HG02884 (cell line): ENCODE measurements at regions not wholly inside any gene's neighbourhood (a gene's known extent, or its start where the extent isn't known, plus 50 kb on each side); places are given as distances from the start of the nearest gene placed in this dataset.
"Not testable (repeated sequence)": the region's sequence is repeated elsewhere in the genome, so short reads cannot be mapped to it uniquely, and the experiment has no call there.

Source experiments
- ATAC-seq: cut with Tn5 transposase; IDR thresholded peaks from one replicate; pipeline ENCODE4 v1.9.1; 2021; ENCODE audit warnings: mild to moderate bottlenecking, moderate library complexity; ENCODE audit not compliant: unreplicated experiment

DNA sequence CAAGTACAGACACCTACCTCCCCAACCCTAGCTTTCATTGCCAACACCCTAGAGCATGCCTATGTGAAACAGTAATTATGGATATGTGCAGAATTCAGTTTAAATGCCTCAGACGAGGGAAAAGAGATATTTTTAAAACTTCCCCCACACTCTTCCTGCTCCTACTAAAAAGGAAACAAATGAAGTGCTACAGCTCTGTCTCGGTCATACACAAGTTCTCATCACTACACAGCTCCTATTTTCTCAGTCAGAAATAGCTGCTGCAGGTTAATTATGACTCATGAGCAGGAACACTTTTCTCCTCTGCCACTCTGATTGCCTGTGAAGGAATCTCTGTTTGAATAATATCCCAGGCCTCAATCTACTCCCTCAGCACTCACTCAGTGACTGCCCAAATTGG lies 703.6 kb upstream of the FLRT2 start:
- no peak for ATAC-seq

DNA sequence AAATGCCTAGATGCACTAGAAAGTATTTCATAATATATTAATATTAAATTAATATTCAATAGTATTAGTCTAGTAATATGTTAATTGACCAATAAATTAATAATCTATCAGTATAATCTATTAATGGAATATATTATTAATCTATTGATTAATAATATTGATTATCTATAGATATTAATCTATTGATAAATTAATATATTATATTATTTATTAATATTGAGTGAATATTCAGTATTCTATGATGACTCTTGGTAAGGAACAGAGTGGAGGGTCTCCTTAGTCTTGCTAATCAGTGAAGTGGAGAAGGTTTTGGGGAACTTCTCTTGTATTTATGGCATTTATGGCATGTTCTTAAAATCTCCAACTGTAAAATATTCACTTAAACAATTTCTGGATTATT lies 679.3 kb upstream of the FLRT2 start:
- ATAC-seq = no peak

DNA sequence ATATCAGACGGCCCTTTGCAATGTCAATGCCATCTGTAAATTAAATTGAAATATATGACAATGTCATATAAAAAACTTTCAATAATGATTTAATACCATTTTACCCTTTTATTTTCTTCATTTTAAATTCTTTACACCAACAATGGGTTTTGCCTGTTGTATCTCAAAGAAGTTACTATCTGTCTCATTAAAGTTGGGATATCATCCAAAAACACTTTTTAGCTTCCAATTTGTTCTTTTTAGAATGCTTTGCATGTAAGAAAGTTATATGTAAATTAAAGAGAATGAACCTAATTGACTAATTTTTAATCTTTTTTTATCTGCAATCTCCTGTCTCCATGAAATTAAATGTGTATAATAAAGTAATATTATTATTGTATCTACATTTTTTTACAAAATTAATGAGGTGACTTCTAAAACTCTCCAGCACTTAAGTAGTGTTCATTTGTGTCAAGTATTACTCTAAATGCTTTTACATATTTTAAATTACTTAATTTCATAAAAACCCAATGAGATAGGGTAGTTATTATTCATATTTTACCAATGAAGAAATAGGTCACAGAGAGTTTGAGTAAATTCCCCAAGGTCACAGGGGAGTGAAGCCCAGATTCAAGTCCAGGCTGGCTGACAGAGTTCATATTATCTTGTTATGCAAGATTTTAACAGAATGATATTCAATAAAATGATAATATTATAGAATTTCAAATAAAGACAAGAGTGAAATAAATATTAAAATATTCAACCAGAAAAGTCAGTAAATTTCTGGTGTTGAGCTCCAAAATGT lies 673.0 kb upstream of the FLRT2 start:
- ATAC-seq = no peak

DNA sequence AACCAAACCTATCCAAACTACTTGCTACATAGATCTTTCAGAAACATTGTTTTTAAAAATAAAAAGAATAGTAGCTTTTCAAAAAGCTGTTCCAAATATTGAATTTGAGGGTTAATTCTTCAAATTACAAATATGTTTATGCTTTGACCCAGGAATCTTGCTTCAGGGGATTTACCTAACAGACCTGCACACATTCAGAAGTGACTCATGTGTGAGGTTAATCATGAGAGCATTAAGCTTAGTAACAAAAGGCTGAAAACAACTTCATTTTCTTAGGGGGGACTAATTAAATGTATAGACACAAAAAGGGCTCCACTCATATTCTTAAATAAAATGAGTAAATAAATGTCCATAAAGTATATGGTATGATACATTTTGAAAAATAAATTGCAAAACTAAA lies 672.4 kb upstream of the FLRT2 start:
- ATAC-seq = no peak

DNA sequence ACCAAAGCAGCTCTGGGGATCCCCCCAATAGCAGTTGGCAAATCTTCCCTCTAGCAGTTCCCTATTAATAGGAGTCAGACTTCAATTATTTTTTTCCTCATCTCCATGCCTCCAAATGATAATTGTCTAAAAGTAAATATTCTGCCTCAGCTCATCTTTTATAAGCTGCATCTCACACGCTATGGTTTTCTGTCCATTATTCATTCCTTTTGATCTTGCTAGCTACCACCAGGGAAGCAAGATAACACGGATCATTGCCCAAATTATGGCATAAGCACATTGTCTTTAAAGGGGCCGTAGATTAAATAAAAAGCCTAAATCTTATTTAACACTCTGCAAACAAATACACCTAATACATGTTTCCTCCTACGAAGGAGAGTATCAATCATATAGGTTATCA lies 670.8 kb upstream of the FLRT2 start:
- ATAC-seq = no peak

DNA sequence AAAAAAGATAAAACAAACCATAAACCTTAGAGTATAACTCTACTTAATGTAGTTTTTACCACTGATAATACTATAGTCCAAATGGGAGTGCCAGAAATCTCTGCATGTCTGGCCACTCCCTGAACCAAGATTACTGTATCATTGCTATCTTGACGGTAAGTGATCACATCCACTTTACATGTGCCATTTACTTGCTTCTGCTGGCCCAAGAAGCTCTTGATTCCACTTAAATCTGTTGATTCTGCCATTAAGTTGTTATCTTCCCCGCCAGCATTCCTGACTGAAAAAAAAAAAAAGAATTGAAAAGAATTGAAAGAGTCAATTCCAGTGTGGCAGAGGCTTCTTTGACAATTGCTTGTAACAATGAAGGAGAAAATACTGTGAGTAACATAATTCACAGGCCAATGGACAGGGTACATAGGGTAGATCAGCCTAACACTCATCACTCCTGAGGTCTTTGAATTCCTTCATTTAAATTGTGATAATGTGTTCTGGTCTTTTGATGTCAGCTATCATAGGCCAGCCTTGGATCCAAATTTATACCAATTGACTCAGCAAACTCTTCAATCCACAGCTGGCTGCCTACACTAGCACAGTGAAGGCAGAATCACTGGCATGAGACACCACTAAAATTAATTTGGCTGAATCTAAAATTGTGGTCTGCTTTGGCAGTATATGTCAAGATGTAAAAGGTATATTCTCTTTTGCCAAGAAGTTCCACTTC lies 665.2 kb upstream of the FLRT2 start:
- ATAC-seq = no peak

DNA sequence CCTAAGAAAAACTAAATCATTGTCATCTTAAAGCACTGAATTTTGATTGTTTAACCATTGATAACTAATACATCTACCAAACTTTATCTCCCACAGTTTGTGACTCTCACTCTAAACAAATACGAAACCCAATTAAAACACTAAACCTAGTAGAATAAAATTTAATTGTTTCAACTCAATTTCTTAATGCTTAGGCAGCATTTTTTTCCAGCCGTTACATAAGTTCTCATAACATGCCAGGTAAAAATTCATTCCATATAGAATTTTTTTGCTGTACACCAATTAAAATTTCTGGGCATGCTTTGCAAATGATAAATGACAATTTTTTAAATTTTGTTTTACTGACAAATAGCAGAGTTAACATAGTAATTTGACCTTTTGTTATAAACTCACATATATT lies 658.2 kb upstream of the FLRT2 start:
- no peak for ATAC-seq

DNA sequence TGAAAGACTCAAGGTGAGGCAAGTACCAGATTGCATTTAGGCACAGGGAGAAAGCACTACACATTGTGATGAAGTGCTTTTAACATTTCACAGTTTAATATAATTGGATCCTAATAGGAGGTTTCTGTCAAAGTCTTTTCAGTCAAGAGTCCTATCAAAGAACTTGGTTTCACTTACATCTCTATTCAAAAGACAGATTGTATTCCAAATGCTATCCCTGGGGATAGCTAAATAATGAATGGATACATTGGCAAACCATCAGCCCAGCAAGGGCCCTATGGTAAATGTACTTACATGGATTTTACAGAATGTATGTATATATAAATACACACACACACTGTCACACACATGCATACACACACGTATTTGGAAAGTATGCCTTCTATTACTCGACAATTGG lies 655.5 kb upstream of the FLRT2 start:
- ATAC-seq = no peak

DNA sequence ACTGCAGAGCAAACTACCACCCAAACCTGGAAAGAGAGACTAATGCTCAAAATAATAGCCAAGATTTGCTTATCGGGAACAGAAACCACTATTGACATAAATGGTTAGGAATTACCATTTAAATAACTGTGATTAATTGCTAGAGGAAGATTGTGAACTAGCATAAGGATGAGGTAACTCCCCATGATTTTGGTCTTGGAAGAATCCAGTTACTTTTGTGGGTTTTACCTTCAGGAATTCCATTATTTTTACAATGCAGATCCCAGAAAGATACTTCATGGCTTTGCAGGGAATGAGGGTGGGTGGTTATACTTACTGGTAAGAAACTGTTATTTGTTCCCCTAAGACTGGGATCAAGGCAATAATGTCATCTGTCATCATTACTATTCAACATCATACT lies 652.9 kb upstream of the FLRT2 start:
- ATAC-seq = no peak

DNA sequence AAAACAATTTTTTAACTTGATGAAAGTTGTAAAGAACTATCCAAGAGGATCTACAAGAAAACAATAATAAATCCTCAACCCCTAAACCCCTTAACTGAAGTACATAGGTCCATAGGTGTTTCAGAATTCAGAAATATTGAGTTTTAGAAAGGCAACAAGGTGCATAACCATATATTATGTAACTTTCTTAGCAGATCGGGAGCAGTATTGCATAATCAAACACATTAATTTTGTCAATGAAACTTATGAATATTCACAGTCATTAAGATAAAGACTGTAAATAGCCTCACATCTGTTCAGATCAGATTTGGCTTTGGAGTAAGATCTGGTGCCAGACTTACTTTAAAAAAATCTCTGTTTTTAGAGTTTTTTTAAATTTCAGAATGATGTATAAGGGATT lies 647.1 kb upstream of the FLRT2 start:
- no peak for ATAC-seq

DNA sequence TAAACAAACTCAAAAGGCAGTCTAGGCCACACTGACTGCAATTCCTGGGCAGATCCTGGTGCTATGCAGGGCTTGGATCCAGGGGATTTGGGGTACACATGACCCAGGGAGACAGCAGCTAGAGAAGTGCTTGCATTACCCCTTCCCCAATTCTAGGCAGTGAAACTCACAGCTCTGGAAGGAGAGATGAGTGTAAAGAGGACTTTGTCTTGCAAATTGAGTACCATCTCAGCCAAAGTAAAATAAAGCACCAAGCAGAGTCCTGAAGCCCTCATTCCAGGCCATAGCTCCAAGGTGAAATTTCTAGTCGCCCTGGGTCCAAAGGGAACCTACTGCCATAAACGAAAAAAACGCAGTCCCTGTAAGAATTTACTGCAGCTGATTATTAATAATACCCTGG lies 644.9 kb upstream of the FLRT2 start:
- ATAC-seq = no peak

DNA sequence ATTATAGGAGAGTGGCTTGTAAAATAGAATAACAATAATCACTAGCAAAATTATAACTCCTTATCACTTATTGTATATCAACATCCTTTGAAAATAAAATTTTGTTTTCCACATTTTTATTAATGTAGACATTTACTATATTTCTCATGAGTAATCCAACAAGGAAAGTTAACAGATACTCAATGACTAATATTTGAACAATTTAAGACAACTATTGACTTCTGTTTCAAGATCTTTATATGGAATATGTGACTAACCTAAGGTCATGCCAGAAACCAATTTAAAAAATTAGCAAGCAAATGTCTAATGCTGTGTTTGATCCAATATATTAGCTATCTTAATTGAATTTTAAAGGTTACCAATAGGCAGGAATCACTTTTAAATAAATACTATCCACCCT lies 638.5 kb upstream of the FLRT2 start:
- no peak for ATAC-seq

DNA sequence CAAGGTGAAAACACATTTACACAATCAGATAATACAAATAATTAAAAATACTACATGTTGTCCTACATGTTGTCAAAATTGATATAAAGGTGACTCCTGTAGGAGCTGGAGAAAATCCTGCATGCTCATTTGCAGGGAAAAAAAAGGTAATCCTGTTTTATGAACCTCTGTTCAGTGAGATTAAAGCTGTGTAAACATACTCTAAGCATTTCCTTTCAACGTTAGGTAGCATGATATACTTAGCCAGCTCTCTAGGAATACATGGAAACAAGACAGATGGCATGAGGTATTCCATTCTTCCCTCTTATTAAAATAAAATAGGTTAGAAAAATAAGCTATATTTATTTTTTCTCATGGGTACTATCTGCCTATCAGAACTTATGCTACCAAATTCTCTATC lies 635.7 kb upstream of the FLRT2 start:
- no peak for ATAC-seq

DNA sequence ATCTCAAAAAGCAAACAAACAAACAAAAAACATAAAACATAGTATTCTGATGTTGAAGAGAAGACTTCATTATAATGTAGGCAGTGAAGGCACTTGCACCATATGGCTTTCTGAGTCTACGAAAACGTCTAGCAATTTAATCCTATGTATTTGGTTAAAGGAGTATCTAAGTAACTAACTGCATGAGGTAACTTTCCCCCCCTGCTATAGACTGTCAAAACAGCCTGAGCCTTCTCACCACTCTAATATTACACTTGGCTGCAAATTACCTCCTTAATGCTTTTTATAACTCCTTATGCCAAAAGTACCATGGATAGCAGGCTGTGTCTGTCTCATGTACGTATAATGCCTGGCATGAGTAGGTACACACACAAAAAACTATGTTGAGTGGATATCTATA lies 607.6 kb upstream of the FLRT2 start:
- ATAC-seq = no peak

DNA sequence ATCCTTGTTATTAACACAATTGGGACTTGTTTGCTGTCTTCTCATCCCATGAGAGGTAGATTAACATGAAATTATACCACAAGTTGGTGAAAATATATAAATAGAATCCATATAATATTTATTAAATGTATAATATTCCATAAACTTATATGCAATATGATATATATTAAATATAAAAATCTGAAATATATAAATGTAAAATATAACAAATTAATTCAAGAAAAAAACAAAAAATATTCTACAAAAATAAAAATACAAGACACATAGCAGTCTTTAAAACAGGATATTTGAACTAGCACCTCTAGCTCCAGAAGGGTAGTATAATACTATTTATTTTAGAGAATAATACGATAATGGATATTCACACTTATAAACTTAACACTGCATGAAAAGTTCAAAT lies 603.3 kb upstream of the FLRT2 start:
- no peak for ATAC-seq

DNA sequence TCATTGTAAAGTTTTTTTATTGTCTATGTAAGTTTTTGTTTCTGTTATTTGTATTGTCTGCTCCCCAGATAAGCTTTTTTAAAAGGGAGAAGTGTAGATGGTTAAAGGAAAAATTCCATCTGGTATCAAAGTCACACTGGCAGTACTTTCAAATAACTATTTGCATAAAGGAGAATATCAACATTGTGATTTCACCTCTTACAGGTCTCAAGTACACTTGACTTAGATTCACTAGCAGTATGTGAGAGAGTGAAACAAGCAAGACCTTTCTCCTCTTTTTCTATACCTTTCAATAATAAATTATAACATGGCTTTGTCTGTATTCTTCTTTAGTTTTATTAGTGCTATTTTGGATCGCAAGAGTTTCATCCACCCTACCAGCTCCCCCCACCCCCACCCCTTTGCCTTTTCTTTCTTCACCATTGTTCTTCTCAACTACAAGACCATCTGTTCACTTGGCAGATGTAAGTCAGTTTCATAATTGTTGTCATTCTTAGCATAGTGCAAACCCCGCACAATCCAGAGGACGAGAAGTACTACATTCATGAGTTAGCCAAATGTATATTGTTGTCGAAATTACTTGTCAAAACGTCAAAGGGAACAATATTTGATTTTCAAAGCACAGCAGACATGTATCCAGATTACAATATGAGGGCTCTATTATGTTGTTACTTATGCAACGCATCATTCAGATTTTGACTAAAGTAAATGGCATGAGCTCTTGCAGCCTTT lies 602.7 kb upstream of the FLRT2 start:
- no peak for ATAC-seq

DNA sequence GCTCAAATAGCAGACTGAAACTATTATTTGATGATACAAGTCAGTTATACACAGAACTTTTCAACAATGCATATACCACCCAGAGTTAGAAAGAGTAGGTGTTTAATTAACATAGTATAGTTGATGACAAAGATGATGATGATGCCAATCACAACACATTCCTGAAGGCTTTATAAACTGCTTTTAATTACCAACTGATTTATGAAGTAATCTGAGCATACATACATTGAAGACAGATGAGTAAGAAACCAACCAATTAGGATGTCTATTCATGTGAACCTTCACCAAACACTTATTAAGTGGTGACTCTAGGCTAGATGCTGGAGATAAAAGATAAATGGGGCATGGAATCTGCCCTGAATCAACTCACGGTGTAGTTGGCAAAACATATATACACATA lies 600.9 kb upstream of the FLRT2 start:
- no peak for ATAC-seq

DNA sequence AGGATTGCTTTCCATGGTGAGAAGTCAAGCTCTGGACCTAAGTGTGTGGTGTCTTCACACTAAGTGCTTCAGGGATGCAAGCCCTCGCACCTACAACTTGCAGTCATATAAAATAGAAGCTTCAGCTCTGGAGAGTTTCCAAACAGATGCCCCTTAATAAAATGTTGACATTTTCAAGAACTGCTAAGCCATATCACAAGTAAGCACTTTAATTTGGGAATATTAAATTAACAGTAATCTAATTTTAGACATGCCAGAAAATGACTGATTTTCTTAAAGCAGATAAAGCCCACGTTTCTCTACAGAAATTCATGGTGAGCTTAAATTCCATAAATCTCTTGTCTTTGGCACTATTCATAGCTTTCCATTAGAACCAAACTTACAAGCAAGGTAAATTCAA lies 600.1 kb upstream of the FLRT2 start:
- ATAC-seq = no peak

DNA sequence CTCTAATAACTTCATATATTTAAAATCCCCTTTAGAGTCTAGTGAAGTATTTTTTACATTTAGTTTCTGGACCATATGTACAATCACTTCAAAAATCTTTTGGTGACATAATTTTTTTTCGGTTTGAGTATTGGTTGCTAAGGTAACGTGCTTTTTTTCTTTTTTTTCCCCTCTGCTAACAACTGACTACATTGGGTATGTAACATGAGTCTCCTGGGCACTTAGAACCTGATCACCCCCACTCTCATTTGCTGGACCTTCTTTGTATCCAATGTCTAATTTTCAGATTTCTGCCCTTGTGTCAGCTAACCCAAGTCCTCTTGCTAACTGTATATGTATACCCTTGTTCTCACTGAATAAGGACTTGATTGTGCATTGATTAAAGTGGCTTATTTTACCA lies 592.9 kb upstream of the FLRT2 start:
- no peak for ATAC-seq

DNA sequence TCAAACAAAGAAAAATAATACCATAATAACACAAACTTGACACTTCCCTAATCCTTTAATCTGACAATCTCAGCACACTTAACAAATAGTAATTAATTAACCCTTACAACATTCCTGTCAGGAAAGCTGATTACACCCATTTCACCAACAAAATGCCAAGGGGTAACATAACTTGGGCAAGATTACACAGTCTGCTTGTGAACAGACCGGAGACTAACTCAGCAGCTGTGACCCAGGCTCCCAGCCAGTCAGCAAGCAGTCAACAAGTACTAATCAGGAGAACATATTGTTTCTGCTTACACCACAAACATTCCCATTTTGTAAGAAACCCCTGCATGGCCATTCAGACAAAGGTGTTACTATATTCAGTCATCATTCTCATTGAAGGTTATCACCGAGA lies 592.5 kb upstream of the FLRT2 start:
- no peak for ATAC-seq

DNA sequence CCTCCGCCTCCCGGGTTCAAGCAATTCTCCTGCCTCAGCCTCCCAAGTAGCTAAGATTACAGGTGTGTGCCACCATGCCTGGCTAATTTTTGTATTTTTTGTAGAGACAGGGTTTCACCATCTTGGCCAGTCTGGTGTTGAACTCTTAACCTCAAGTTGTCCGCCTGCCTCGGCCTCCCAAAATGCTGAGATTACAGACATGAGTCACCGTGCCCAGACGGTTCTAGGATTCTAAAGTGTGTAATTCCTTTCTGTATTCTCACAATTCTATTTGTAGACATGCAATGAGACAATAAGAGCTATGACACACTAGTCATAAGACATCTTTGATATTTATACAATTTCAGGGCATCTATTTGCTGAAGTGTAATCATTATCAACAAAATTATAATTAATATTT lies 585.0 kb upstream of the FLRT2 start:
- ATAC-seq = not testable (repeated sequence)
